ENCODE measurements at regions not wholly inside any gene's neighbourhood (a gene's known extent, or its start where the extent isn't known, plus 50 kb on each side); places are given as distances from the start of the nearest gene placed in this dataset.

GRCh38 chr13:40121722-40122121 lies 466.3 kb downstream of the COG6 start:
- no peak for TF ChIP-seq CTCF (IDR thresholded peaks at IDR 0.05; ENCODE audit: low read length)
- TF ChIP-seq EZH2 (IDR thresholded peaks at IDR 0.05; ENCODE audit: borderline replicate concordance, low read length): no peak
